Heart right ventricle (tissue), 16 donors: ENCODE measurements at regions not wholly inside any gene's neighbourhood (a gene's known extent, or its start where the extent isn't known, plus 50 kb on each side); places are given as distances from the start of the nearest gene placed in this dataset.
"Not testable (repeated sequence)": the region's sequence is repeated elsewhere in the genome, so short reads cannot be mapped to it uniquely, and the experiment has no call there.

Experiments used
- ATAC-seq, 8 donors: fragments of 200-7000 bp; cut with Tn5 transposase; one replicate each; pipeline ENCODE4 v1.9.1; 2020; ENCODE audit warnings: mild to moderate bottlenecking in 8 of 8, moderate library complexity in 8 of 8, moderate number of reproducible peaks in 1 of 8
- DNase-seq, 2 donors: peaks; one replicate each; pipeline ENCODE4 v3.0.0-alpha.2; 2020
- H3K27ac ChIP-seq, 10 donors: fragments of 200-600 bp; sonication (generic) in 2 of 10; one replicate each; pipeline versions ENCODE4 v1.5.0 to v1.8.0; 2020 to 2022; ENCODE audit warnings: mild to moderate bottlenecking in 3 of 10
- H3K27me3 ChIP-seq, 7 donors: fragments of 200-600 bp; one replicate each; pipeline ENCODE4 v1.8.0; 2021 to 2022; ENCODE audit warnings: mild to moderate bottlenecking in 2 of 7
- H3K36me3 ChIP-seq, 9 donors: fragments of 200-600 bp; sonication (generic) in 1 of 9; one replicate each; pipeline versions ENCODE4 v1.5.0 to v1.8.0; 2020 to 2022; ENCODE audit warnings: mild to moderate bottlenecking in 2 of 9
- H3K4me1 ChIP-seq, 9 donors: fragments of 200-600 bp; sonication (generic) in 1 of 9; one replicate each; pipeline versions ENCODE4 v1.5.0 to v1.8.0; 2020 to 2022; ENCODE audit warnings: mild to moderate bottlenecking in 4 of 9
- H3K4me3 ChIP-seq, 10 donors: fragments of 200-600 bp; sonication (generic) in 2 of 10; one replicate each; pipeline versions ENCODE4 v1.5.0 to v1.8.0; 2020 to 2022; ENCODE audit warnings: mild to moderate bottlenecking in 7 of 10, moderate library complexity in 2 of 10
- H3K9me3 ChIP-seq, 11 donors: fragments of 200-600 bp in 10 of 11; sonication (generic) in 2 of 11; one replicate each; pipeline versions ENCODE4 v1.5.0 to v1.8.0; 2013 to 2022; ENCODE audit warnings: mild to moderate bottlenecking in 2 of 11, control low read depth in 1 of 11, moderate library complexity in 1 of 11
- CTCF ChIP-seq, 9 donors: fragments of 200-600 bp; sonication (generic) in 2 of 9; IDR thresholded peaks; one replicate each; pipeline versions ENCODE4 v1.5.0 to v1.8.0; 2021 to 2022; ENCODE audit warnings: antibody characterized with exemption in 9 of 9, mild to moderate bottlenecking in 5 of 9, moderate library complexity in 1 of 9
- WGBS, 2 donors: extraction: QIAGEN DNeasy Blood & Tissue Kit; methylation state at CpG; one replicate each; pipeline ENCODE4 v1.1.7; 2013; ENCODE audit warnings: inconsistent platforms in 1 of 2; 5-methylcytosine and 5-hydroxymethylcytosine counted together
- intact Hi-C, 10 donors: fragments of 100-400 bp; cut with DNase I; formaldehyde crosslinking; loops; one replicate each; pipeline versions ENCODE4 v1.11.1 to v1.14.2; 2022
- donor health status: Arrhythmogenic right ventricular cardiomyopathy.
- donor health status: ischemic (EF 13 %, LVEDD 7.1; RV severe dilation, severe dysfunction).
- donor health status: healthy with polysubstance abuse.
- donor health status: DM: no; HTN: yes; CAD: no.
- donor health status: DM: no; HTN: no; CAD: no.
- donor health status: ischemic (EF 25% LVEDD 6.9; RV normal size, moderate dysfunction).
- donor health status: ischemic (EF 25% LVEDD 5.7; RV mildly dilated, moderate dysfunction).
- donor health status: healthy.
- donor health status: DM: yes; HTN: yes; CAD: no.
- donor health status: Ischemic cardiomyopathy.
- donor health status: ischemic (EF 35%, LVEDD 5.7; RV mildly dilated, moderate dysfunction).
- donor health status: nonischemic (EF 11% LVEDD 7.7; RV severe dilation, severe dysfunction).
- donor health status: DM: yes; HTN: yes; CAD: no.
- donor health status: PGD.
- donor health status: ischemic (EF 29% LVEDD 5.4; RV normal size, mild dysfunction).
- donor health status: nonischemic (EF 23%, LVEDD 6.1; RV moderate dilation, normal function).

- intact Hi-C loops: no loop called here
- ATAC-seq (no peak), DNase-seq (no peak)
- Histone ChIP-seq H3K27ac (no peak overlapping the region), H3K27me3 (no peaks in the 10 kb centered on the region), H3K4me1 (no peaks in the 10 kb centered on the region), H3K9me3 (peaks cover 0 to 21% (median 0%) of the 10 kb centered on the region in 11 donors), H3K36me3 (no peaks in the 10 kb centered on the region), H3K4me3 (no peak overlapping the region)
- 91 to 92% methylated on average over 3 of the region's 3 CpGs for WGBS, 2 donors
- no peak for TF ChIP-seq CTCF (IDR thresholded peaks at IDR 0.05)
These were observed 296.7 kb upstream of the TECRL start for GRCh38 chr4:64705989-64706388.

- Histone ChIP-seq H3K27me3 (no peaks in the 10 kb centered on the region), H3K36me3 (no peaks in the 10 kb centered on the region), H3K9me3 (peaks cover 0 to under 1% (median 0%) of the 10 kb centered on the region in 11 donors), H3K27ac (no peak overlapping the region), H3K4me3 (no peak overlapping the region), H3K4me1 (no peaks in the 10 kb centered on the region)
- no peak for TF ChIP-seq CTCF (IDR thresholded peaks at IDR 0.05)
- DNase-seq: no peak
- no peak for ATAC-seq
- intact Hi-C loops: no loop called here
- WGBS, 2 donors: 67 to 72% methylated on average over 2 of the region's 2 CpGs
These were observed 288.9 kb upstream of the TECRL start for GRCh38 chr4:64698171-64698570.

GRCh38 chr4:64682946-64683345, 273.7 kb upstream of the TECRL start:
- DNase-seq: no peak
- 79 to 87% methylated on average over 4 of the region's 4 CpGs for WGBS, 2 donors
- Histone ChIP-seq H3K4me3 (no peak overlapping the region), H3K27ac (no peak overlapping the region), H3K27me3 (no peaks in the 10 kb centered on the region), H3K9me3 (peaks cover 0 to 18% (median 0%) of the 10 kb centered on the region in 11 donors), H3K36me3 (no peaks in the 10 kb centered on the region), H3K4me1 (no peaks in the 10 kb centered on the region)
- no peak for TF ChIP-seq CTCF (IDR thresholded peaks at IDR 0.05)
- no peak for ATAC-seq
- intact Hi-C loops: no loop called here

- Histone ChIP-seq H3K27me3 (no peaks in the 10 kb centered on the region), H3K4me3 (no peak overlapping the region), H3K4me1 (no peaks in the 10 kb centered on the region), H3K36me3 (no peaks in the 10 kb centered on the region), H3K27ac (no peak overlapping the region), H3K9me3 (peaks cover 0 to 18% (median 0%) of the 10 kb centered on the region in 11 donors)
- intact Hi-C loops: no loop called here
- 82 to 87% methylated on average over 4 of the region's 4 CpGs for WGBS, 2 donors
- ATAC-seq (no peak), DNase-seq (no peak)
- TF ChIP-seq CTCF (IDR thresholded peaks at IDR 0.05): no peak
These were observed 273.2 kb upstream of the TECRL start for GRCh38 chr4:64682481-64682880.

- H3K27me3 ChIP-seq, ATAC-seq, DNase-seq, intact Hi-C loops, H3K4me3 ChIP-seq, H3K36me3 ChIP-seq, H3K27ac ChIP-seq, H3K4me1 ChIP-seq: not testable (repeated sequence)
- WGBS, 2 donors: 58 to 71% methylated on average over 2 of the region's 2 CpGs
- peaks cover 0 to 50% (median 0%) of the 10 kb centered on the region in 11 donors for H3K9me3 ChIP-seq
These were observed 263.9 kb upstream of the TECRL start for GRCh38 chr4:64673121-64673520.
